HG02642 (cell line): ENCODE measurements at regions not wholly inside any gene's neighbourhood (a gene's known extent, or its start where the extent isn't known, plus 50 kb on each side); places are given as distances from the start of the nearest gene placed in this dataset.

Experiments
- ATAC-seq: cut with Tn5 transposase; IDR thresholded peaks from one replicate; pipeline ENCODE4 v1.9.1; 2021; ENCODE audit warnings: mild to moderate bottlenecking; ENCODE audit not compliant: unreplicated experiment, poor library complexity

- ATAC-seq: no peak
These were observed 340.1 kb upstream of the NR3C2 start for GRCh38 chr4:148782284-148782683.

- no peak for ATAC-seq
These were observed 338.3 kb upstream of the NR3C2 start for GRCh38 chr4:148780426-148781005.

GRCh38 chr4:148779771-148780170 lies 337.6 kb upstream of the NR3C2 start:
- ATAC-seq: no peak

- ATAC-seq: no peak
These were observed 336.9 kb upstream of the NR3C2 start for GRCh38 chr4:148778980-148779675.

- ATAC-seq: no peak
These were observed 334.7 kb upstream of the NR3C2 start for GRCh38 chr4:148776941-148777340.

GRCh38 chr4:148774134-148774533 lies 331.9 kb upstream of the NR3C2 start:
- ATAC-seq: no peak

- ATAC-seq: no peak
These were observed 331.1 kb upstream of the NR3C2 start for GRCh38 chr4:148773313-148773712.

- no peak for ATAC-seq
These were observed 328.6 kb upstream of the NR3C2 start for GRCh38 chr4:148770848-148771247.

GRCh38 chr4:148770377-148770776 lies 328.2 kb upstream of the NR3C2 start:
- ATAC-seq: no peak

GRCh38 chr4:148764720-148765119 lies 322.5 kb upstream of the NR3C2 start:
- no peak for ATAC-seq

- ATAC-seq: no peak
These were observed 315.0 kb upstream of the NR3C2 start for GRCh38 chr4:148757171-148757570.

GRCh38 chr4:148749403-148749802 lies 307.2 kb upstream of the NR3C2 start:
- no peak for ATAC-seq

GRCh38 chr4:148747721-148748268 lies 305.6 kb upstream of the NR3C2 start:
- ATAC-seq: no peak

- ATAC-seq: no peak
These were observed 298.5 kb upstream of the NR3C2 start for GRCh38 chr4:148740701-148741100.

- no peak for ATAC-seq
These were observed 295.0 kb upstream of the NR3C2 start for GRCh38 chr4:148737061-148737770.

GRCh38 chr4:148735432-148736155 lies 293.4 kb upstream of the NR3C2 start:
- ATAC-seq: no peak

- no peak for ATAC-seq
These were observed 288.6 kb upstream of the NR3C2 start for GRCh38 chr4:148730766-148731165.

GRCh38 chr4:148730082-148730640 lies 287.9 kb upstream of the NR3C2 start:
- no peak for ATAC-seq

- no peak for ATAC-seq
These were observed 275.8 kb upstream of the NR3C2 start for GRCh38 chr4:148717988-148718387.

- ATAC-seq: no peak
These were observed 274.3 kb upstream of the NR3C2 start for GRCh38 chr4:148716431-148717052.
